ENCODE measurements at regions not wholly inside any gene's neighbourhood (a gene's known extent, or its start where the extent isn't known, plus 50 kb on each side); places are given as distances from the start of the nearest gene placed in this dataset.

- TF ChIP-seq ZNF263 (CRISPR knock-in tag; IDR thresholded peaks at IDR 0.05) = no peak
- TF ChIP-seq FOXK2 (IDR thresholded peaks at IDR 0.05) = no peak
- TF ChIP-seq SIN3A (IDR thresholded peaks at IDR 0.05; ENCODE audit: borderline replicate concordance, low read depth, low read length) = no peak
- no peak for TF ChIP-seq ZBTB38 (CRISPR knock-in tag; IDR thresholded peaks at IDR 0.05)
- no peak for TF ChIP-seq ZNF280B (CRISPR knock-in tag; IDR thresholded peaks at IDR 0.05; ENCODE audit: borderline replicate concordance)
- TF ChIP-seq PRDM4 (CRISPR knock-in tag; IDR thresholded peaks at IDR 0.05; ENCODE audit: borderline replicate concordance) = no peak
- no peak for TF ChIP-seq TARDBP (CRISPR knock-in tag; IDR thresholded peaks at IDR 0.05)
These were observed 268.6 kb upstream of the IGFBP7 start for GRCh38 chr4:57378766-57379165.

All from HepG2 (cell line).